Esophagus squamous epithelium (tissue), 4 donors: ENCODE measurements at regions not wholly inside any gene's neighbourhood (a gene's known extent, or its start where the extent isn't known, plus 50 kb on each side); places are given as distances from the start of the nearest gene placed in this dataset.

Source experiments
- CTCF ChIP-seq, 6 experiments: fragments of 450-650 bp in 4 of 6; fragments of 200-600 bp in 2 of 6; sonication (generic) in 2 of 6; IDR thresholded peaks; one replicate each; pipeline ENCODE4 v1.5.1; 2016 to 2019; ENCODE audit warnings: antibody characterized with exemption in 6 of 6, mild to moderate bottlenecking in 4 of 6, moderate library complexity in 4 of 6
- POLR2A ChIP-seq, 4 donors: fragments of 450-650 bp; IDR thresholded peaks; one replicate each; pipeline ENCODE4 v1.6.1; 2017; ENCODE audit warnings: antibody characterized with exemption in 4 of 4, mild to moderate bottlenecking in 4 of 4, moderate library complexity in 3 of 4

- TF ChIP-seq POLR2A (IDR thresholded peaks at IDR 0.05) (no peak), CTCF (IDR thresholded peaks at IDR 0.05) (no peak)
Measured at GRCh38 chr9:88783711-88784083, 207.6 kb upstream of the S1PR3 start.
